Mesothelial cell of epicardium (in vitro differentiated cells): ENCODE measurements at regions not wholly inside any gene's neighbourhood (a gene's known extent, or its start where the extent isn't known, plus 50 kb on each side); places are given as distances from the start of the nearest gene placed in this dataset.

Experiments
- DNase-seq, 2 experiments: peaks; one replicate each; pipeline ENCODE4 v3.0.0; 2021; ENCODE audit warnings: low spot score in 2 of 2; ENCODE audit not compliant: unreplicated experiment in 2 of 2
- H3K27ac Mint-ChIP-seq: 2 replicates; pipeline ENCODE4 v1.8.0; 2021; ENCODE audit warnings: mixed read lengths
- H3K27me3 Mint-ChIP-seq: 2 replicates; pipeline ENCODE4 v1.8.0; 2021; ENCODE audit warnings: low read depth, mixed read lengths
- H3K36me3 Mint-ChIP-seq: 2 replicates; pipeline ENCODE4 v1.8.0; 2021; ENCODE audit warnings: mixed read lengths
- H3K4me1 Mint-ChIP-seq: 2 replicates; pipeline ENCODE4 v1.8.0; 2021; ENCODE audit warnings: mixed read lengths
- H3K4me3 Mint-ChIP-seq: 2 replicates; pipeline ENCODE4 v1.8.0; 2021; ENCODE audit warnings: mild to moderate bottlenecking, moderate library complexity, mixed read lengths
- H3K9me3 Mint-ChIP-seq: 2 replicates; pipeline ENCODE4 v1.8.0; 2021; ENCODE audit warnings: mixed read lengths
- TF ChIP-seq, protein P1 (sequence below): fragments of 200-600 bp; sonication (generic); IDR thresholded peaks from one replicate; pipeline ENCODE4 v1.5.0; 2021; ENCODE audit warnings: antibody characterized with exemption; ENCODE audit not compliant: unreplicated experiment

DNA sequence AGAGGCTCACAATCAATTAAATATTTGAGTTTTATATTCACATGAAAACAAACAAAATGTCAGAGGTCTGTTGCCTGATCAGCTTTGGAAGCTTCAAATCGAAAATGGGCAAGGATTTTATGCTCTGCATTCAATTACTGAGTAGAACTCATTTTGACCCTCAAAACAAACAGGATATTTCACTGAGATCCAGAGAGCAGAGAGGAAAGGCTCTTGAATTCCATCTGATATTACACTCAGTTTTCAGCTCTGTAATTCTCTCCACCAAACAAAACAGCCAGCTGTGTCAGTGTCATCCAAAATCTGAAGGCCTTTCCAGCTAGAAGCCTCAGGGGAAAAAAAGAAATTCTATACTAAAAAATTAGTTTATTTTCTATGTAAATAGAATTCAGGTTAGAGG is 128.6 kb upstream of the FLRT2 start:
- Mint-ChIP-seq H3K9me3 (no peaks in the 10 kb centered on the region), H3K36me3 (no peaks in the 10 kb centered on the region), H3K27ac (no peak overlapping the region), H3K4me3 (no peak overlapping the region), H3K4me1 (peaks cover 14% of the 10 kb centered on the region), H3K27me3 (no peaks in the 10 kb centered on the region)
- TF ChIP-seq, protein P1, sequence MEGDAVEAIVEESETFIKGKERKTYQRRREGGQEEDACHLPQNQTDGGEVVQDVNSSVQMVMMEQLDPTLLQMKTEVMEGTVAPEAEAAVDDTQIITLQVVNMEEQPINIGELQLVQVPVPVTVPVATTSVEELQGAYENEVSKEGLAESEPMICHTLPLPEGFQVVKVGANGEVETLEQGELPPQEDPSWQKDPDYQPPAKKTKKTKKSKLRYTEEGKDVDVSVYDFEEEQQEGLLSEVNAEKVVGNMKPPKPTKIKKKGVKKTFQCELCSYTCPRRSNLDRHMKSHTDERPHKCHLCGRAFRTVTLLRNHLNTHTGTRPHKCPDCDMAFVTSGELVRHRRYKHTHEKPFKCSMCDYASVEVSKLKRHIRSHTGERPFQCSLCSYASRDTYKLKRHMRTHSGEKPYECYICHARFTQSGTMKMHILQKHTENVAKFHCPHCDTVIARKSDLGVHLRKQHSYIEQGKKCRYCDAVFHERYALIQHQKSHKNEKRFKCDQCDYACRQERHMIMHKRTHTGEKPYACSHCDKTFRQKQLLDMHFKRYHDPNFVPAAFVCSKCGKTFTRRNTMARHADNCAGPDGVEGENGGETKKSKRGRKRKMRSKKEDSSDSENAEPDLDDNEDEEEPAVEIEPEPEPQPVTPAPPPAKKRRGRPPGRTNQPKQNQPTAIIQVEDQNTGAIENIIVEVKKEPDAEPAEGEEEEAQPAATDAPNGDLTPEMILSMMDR: no peak
- no peak for DNase-seq

DNA sequence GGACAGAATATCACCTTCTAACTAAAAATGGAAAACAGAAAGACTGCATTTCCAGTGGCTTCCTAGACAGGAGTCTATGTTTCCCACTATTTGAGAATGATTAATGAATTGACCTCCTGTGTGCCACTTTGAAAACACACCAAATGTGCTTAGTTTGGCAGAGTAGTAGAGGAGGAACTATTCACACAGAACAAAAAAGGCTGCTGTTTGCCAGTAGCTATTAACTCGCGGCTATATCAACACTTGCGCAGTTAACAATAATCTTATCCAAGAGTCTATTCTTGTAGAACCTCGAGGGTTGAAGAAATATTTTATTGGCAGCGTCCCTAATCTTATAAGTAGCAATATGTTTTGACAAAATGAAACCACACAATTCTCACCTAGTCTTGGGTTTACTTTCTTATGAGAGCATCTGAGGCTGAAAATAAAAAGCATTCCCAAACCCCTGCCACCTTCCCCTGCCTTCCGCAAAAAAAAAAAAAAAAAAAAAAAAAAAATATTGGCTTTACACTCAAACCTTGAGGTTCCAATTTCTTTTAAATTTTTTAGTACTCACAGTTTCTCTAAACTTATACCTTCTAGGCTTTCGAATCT is 127.3 kb upstream of the FLRT2 start:
- TF ChIP-seq, protein P1: no peak
- Mint-ChIP-seq H3K4me3 (no peak overlapping the region), H3K27me3 (no peaks in the 10 kb centered on the region), H3K4me1 (peaks cover 10% of the 10 kb centered on the region), H3K27ac (no peak overlapping the region), H3K36me3 (no peaks in the 10 kb centered on the region), H3K9me3 (no peaks in the 10 kb centered on the region)
- DNase-seq: no peak

DNA sequence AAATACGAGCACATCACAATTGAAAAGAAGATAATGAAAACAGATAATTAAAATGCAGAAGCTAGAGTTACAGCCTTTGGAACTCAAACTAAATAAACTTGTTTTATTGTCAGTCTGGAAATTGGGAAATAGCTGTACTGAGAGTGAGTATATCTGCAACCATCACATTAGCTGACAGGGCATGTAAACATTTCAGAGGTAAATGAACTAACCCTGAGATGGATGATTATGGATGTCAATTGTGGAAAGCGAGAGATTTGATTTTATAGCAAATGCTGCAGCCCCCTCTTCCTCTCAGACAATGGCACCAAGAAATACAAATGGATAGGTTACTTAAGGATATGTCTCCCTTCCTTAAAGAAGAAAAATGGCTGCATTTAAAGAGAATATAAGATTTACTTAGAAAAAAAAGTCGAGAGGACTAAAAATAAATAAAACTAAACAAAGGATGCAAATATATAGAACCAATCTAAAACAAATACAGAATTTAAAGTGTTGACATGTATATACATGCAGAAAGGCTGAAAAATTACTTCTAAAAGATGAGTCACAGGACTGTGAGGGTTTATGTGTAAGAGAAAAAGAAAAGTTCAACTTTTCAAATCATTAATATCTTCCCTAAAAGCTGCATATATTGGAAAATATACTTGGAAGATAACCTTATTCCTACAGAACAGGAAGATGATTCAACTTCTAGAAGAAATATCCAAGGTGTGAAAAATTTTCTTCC is 120.3 kb upstream of the FLRT2 start:
- Mint-ChIP-seq H3K27ac (no peak overlapping the region), H3K9me3 (no peaks in the 10 kb centered on the region), H3K4me1 (peaks cover 10% of the 10 kb centered on the region), H3K27me3 (no peaks in the 10 kb centered on the region), H3K36me3 (no peaks in the 10 kb centered on the region), H3K4me3 (no peak overlapping the region)
- no peak for DNase-seq
- TF ChIP-seq, protein P1: no peak

DNA sequence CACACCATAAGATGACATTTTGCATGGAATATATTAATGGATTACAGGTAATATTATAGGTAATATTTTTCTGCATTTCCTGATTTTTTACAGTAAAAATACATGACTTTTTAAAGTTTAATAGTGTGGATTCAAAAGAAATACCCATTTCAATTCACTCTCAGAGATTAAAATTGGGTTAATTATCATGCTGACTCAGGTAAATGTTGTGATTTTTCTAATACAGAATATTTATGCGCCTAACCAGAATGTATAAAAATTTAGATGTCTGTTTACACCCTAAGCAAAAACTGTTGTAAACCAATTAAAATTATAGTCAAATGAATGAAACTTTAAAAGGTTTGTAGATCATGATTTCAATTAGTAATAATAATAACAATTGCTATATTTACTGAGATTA is 117.2 kb upstream of the FLRT2 start:
- no peaks in the 10 kb centered on the region for H3K9me3 Mint-ChIP-seq
- TF ChIP-seq, protein P1: no peak
- H3K27ac Mint-ChIP-seq: no peak overlapping the region
- no peaks in the 10 kb centered on the region for H3K36me3 Mint-ChIP-seq
- DNase-seq: no peak
- H3K4me3 Mint-ChIP-seq: no peak overlapping the region
- no peaks in the 10 kb centered on the region for H3K27me3 Mint-ChIP-seq
- H3K4me1 Mint-ChIP-seq: peaks cover 34% of the 10 kb centered on the region

DNA sequence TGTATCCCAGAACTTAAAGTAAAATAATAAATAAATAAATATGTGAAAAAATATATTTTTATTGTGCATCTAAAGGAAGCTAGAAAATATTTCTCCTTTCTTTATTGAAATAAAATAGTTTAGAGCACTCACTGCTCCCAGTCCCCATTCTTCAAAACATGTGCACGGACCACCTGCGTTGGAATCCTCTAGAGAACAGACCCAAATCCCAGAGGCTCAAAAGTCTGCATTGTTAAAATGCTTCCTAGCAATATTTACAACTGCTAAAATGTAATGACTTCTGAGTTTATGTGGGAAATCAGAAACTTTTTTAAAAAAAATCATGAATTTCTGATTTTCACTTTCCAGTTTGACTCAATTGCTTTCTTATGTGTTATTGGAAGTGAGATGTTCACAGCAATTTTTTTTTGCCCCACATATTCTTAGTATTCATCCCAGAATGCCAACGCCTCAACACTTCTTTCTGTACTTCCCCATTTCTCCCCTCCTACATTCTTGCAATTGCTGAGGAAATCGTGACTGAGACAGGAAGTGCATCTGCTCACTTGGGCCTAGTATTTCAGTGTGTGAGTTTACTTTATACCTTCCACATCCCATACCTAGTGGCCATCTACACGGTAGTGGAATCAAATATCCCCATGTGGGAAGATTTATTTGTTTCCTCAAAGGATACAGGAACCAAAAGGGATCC is 116.0 kb upstream of the FLRT2 start:
- H3K4me3 Mint-ChIP-seq: no peak overlapping the region
- H3K9me3 Mint-ChIP-seq: no peaks in the 10 kb centered on the region
- peak overlapping the region; percentile 44 for H3K27ac Mint-ChIP-seq
- H3K27me3 Mint-ChIP-seq: no peaks in the 10 kb centered on the region
- peaks cover 35% of the 10 kb centered on the region for H3K4me1 Mint-ChIP-seq
- DNase-seq: no peak
- no peaks in the 10 kb centered on the region for H3K36me3 Mint-ChIP-seq
- TF ChIP-seq, protein P1: no peak
